ENCODE measurements at regions not wholly inside any gene's neighbourhood (a gene's known extent, or its start where the extent isn't known, plus 50 kb on each side); places are given as distances from the start of the nearest gene placed in this dataset.

- TF ChIP-seq CTCF (IDR thresholded peaks at IDR 0.05) (no peak), POLR2A (IDR thresholded peaks at IDR 0.05) (no peak)
Measured at GRCh38 chrX:36640232-36640631, 367.9 kb upstream of the FAM47C start.

All from thyroid gland (tissue), 4 donors.